Motor neuron (in vitro differentiated cells): ENCODE measurements at regions not wholly inside any gene's neighbourhood (a gene's known extent, or its start where the extent isn't known, plus 50 kb on each side); places are given as distances from the start of the nearest gene placed in this dataset.

Experiments
- ATAC-seq, 8 experiments: fragments of 200-7000 bp; cut with Tn5 transposase; replicated peaks in 6 of 8; 2 replicates each; pipeline ENCODE4 v1.8.0; 2021; ENCODE audit warnings: mild to moderate bottlenecking in 8 of 8, moderate library complexity in 8 of 8
- H3K27ac ChIP-seq, 2 donors: fragments of 250-450 bp; sonication (Bioruptor Pico); 2 replicates each; pipeline ENCODE4 v1.9.0; 2021; ENCODE audit warnings: antibody characterized with exemption in 2 of 2, mild to moderate bottlenecking in 2 of 2, moderate library complexity in 1 of 2
- H3K4me1 ChIP-seq, 2 donors: fragments of 250-450 bp; sonication (Bioruptor Pico); replicated peaks in 1 of 2; 2 replicates each; pipeline ENCODE4 v1.6.1; 2021; ENCODE audit warnings: antibody characterized with exemption in 2 of 2, mild to moderate bottlenecking in 2 of 2, moderate library complexity in 1 of 2
- H3K4me3 ChIP-seq, 5 donors: fragments of 250-450 bp; sonication (Bioruptor Pico); 2 replicates each; pipeline ENCODE4 v1.9.0; 2021; ENCODE audit warnings: antibody characterized with exemption in 5 of 5, mild to moderate bottlenecking in 5 of 5, moderate library complexity in 4 of 5
- WGBS, 10 experiments: fragments of 450-650 bp; shearing (Covaris generic); methylation state at CpG; one replicate each; pipeline ENCODE4 v1.0.0; 2022; 5-methylcytosine and 5-hydroxymethylcytosine counted together
- in situ Hi-C, 9 experiments: fragments of 400-800 bp; cut with MboI; loops; one replicate each; pipeline ENCODE4 v1.15.0; 2021; ENCODE audit warnings: low sequenced_read_pairs in 9 of 9, low pct_unique_long_range_greater_than_20kb in 2 of 9; ENCODE audit not compliant: unreplicated experiment in 9 of 9

DNA sequence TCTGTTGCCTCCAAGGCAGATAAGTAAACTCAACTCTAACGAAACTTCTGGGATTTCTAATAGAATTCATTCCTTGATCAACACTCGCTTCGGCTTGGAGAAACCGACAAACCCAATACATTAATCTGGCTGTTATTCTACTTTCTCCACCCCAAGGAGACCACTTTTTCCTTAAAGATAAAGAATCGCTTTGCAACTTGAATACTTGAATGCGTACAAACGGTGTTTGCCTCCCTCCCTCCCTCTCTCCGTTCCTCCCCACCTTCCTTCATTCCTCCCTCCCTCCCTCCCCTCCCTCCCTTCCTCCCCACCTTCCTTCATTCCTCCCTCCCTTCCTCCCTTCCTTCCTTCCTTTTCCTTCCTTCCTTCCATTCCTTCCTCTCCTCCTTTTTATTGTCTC, 432.6 kb downstream of the HAPSTR1 start:
- 0 to 93% (median 73%) methylated on average over 1 to 4 of the region's 8 CpGs; no CpG with 5 or more reads in 2 of the 10 experiments for WGBS, 10 experiments
- in situ Hi-C loops = loop anchor here in 1 of 9 experiments (25.0 kb wide), 1 partner anchor 88 kb away; no protein-coding TSS in a partner anchor
- Histone ChIP-seq H3K27ac (no peak overlapping the region), H3K4me3 (no peak overlapping the region), H3K4me1 (no peaks in the 10 kb centered on the region)
- ATAC-seq = no peak

GRCh38 chr16:9525037-9525436, 433.6 kb downstream of the HAPSTR1 start:
- in situ Hi-C loops = no loop called here
- Histone ChIP-seq H3K4me1 (no peaks in the 10 kb centered on the region), H3K27ac (no peak overlapping the region), H3K4me3 (no peak overlapping the region)
- 0 to 100% (median 59%) methylated on average over 1 to 4 of the region's 4 CpGs; no CpG with 5 or more reads in 2 of the 10 experiments for WGBS, 10 experiments
- ATAC-seq = no peak

GRCh38 chr16:9526791-9527190, 435.3 kb downstream of the HAPSTR1 start:
- 14 to 80% (median 53%) methylated on average over 1 to 4 of the region's 4 CpGs; no CpG with 5 or more reads in 1 of the 10 experiments for WGBS, 10 experiments
- H3K4me3 ChIP-seq = no peak overlapping the region
- no peak for ATAC-seq
- H3K27ac ChIP-seq = no peak overlapping the region
- no peaks in the 10 kb centered on the region for H3K4me1 ChIP-seq
- in situ Hi-C loops = no loop called here

- 0 to 67% (median 42%) methylated on average over 1 to 2 of the region's 2 CpGs; no CpG with 5 or more reads in 1 of the 10 experiments for WGBS, 10 experiments
- Histone ChIP-seq H3K4me3 (no peak overlapping the region), H3K4me1 (no peaks in the 10 kb centered on the region), H3K27ac (no peak overlapping the region)
- peak in 1 of 8 experiments; percentile 26 for ATAC-seq
- in situ Hi-C loops = no loop called here
Measured at GRCh38 chr16:9527976-9528375, 436.5 kb downstream of the HAPSTR1 start.

DNA sequence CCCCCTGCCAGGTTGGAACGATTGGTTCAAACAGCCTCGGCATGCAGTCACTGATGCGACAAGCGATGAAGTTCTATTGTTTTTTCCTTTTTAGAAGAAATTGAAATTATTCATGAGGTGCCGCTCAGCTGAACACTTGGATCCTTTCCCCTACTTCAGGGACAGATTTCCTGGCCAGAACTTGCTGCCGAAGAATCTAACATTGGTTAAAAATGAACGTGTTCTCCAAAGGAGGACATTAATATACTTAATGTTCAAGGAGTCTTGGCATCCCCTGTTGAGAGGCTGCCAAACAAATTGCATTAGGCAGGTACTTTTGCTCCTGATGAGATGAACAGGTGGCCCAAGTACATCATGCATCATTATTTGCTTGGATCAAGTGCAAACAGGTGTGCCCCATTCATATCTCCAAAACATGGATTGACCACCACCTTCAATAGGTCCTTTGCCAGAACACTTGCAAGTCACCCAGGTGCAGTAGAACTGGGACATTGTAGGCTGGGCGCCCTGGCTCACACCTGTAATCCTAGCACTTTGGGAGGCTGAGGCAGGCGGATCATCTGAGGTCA, 437.2 kb downstream of the HAPSTR1 start:
- ATAC-seq = no peak
- Histone ChIP-seq H3K27ac (no peak overlapping the region), H3K4me1 (no peaks in the 10 kb centered on the region), H3K4me3 (no peak overlapping the region)
- 20 to 100% (median 71%) methylated on average over 1 to 9 of the region's 9 CpGs; no CpG with 5 or more reads in 1 of the 10 experiments for whole genome bisulfite sequencing, 10 experiments
- in situ Hi-C loops = no loop called here

- in situ Hi-C loops = no loop called here
- no peak overlapping the region for H3K4me3 ChIP-seq
- WGBS, 10 experiments = 4 to 100% (median 81%) methylated on average over 1 to 3 of the region's 3 CpGs; no CpG with 5 or more reads in 2 of the 10 experiments
- H3K4me1 ChIP-seq = no peaks in the 10 kb centered on the region
- no peak overlapping the region for H3K27ac ChIP-seq
- no peak for ATAC-seq
Measured at GRCh38 chr16:9533042-9533441, 441.6 kb downstream of the HAPSTR1 start.

- 0 to 67% (median 34%) methylated on average over 1 to 3 of the region's 3 CpGs; no CpG with 5 or more reads in 2 of the 10 experiments for WGBS, 10 experiments
- in situ Hi-C loops = no loop called here
- no peak overlapping the region for H3K27ac ChIP-seq
- no peak overlapping the region for H3K4me3 ChIP-seq
- no peak for ATAC-seq
- no peaks in the 10 kb centered on the region for H3K4me1 ChIP-seq
Measured at GRCh38 chr16:9534759-9535158, 443.3 kb downstream of the HAPSTR1 start.

DNA sequence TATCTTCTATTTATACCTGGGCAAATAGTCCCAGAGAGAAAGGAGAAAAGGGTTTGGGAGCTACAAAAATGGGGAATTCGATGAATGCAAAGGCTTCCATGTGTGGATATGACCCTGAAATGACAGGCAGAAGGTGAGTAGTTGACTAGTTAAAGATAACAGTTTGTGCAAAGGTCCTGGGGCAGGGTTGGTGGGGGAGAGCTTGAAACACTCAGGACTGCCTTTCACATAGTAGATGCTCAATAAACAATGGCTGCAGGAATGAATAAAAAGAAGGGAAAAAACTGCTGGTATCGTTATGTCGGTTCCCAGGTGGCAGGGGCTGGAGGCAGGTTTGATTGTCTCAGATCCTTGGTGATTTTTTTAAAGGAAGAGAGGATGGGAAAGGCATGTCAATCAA, 445.5 kb downstream of the HAPSTR1 start:
- in situ Hi-C loops = no loop called here
- ATAC-seq = no peak
- H3K4me3 ChIP-seq = no peak overlapping the region
- no peak overlapping the region for H3K27ac ChIP-seq
- H3K4me1 ChIP-seq = no peaks in the 10 kb centered on the region
- WGBS, 10 experiments = 10 to 100% (median 100%) methylated on average over 1 to 3 of the region's 3 CpGs; no CpG with 5 or more reads in 1 of the 10 experiments

- no peak overlapping the region for H3K27ac ChIP-seq
- in situ Hi-C loops = no loop called here
- no peaks in the 10 kb centered on the region for H3K4me1 ChIP-seq
- WGBS, 10 experiments = 0 to 100% (median 83%) methylated on average over 1 of the region's 1 CpG; no CpG with 5 or more reads in 3 of the 10 experiments
- ATAC-seq = no peak
- H3K4me3 ChIP-seq = no peak overlapping the region
Measured at GRCh38 chr16:9539346-9539745, 447.9 kb downstream of the HAPSTR1 start.

GRCh38 chr16:9541723-9542122, 450.3 kb downstream of the HAPSTR1 start:
- 7 to 100% (median 66%) methylated on average over 1 to 5 of the region's 5 CpGs; no CpG with 5 or more reads in 1 of the 10 experiments for WGBS, 10 experiments
- ATAC-seq = no peak
- Histone ChIP-seq H3K4me3 (no peak overlapping the region), H3K4me1 (peaks cover 0 to 6% of the 10 kb centered on the region in 2 donors), H3K27ac (no peak overlapping the region)
- in situ Hi-C loops = no loop called here

- H3K27ac ChIP-seq = no peak overlapping the region
- no peak overlapping the region for H3K4me3 ChIP-seq
- in situ Hi-C loops = no loop called here
- WGBS, 10 experiments = 9 to 100% (median 74%) methylated on average over 1 to 6 of the region's 8 CpGs; no CpG with 5 or more reads in 1 of the 10 experiments
- ATAC-seq = peak in 1 of 8 experiments; percentile 23
- peaks cover 0 to 6% of the 10 kb centered on the region in 2 donors for H3K4me1 ChIP-seq
Measured at GRCh38 chr16:9542165-9542755, 450.8 kb downstream of the HAPSTR1 start.

DNA sequence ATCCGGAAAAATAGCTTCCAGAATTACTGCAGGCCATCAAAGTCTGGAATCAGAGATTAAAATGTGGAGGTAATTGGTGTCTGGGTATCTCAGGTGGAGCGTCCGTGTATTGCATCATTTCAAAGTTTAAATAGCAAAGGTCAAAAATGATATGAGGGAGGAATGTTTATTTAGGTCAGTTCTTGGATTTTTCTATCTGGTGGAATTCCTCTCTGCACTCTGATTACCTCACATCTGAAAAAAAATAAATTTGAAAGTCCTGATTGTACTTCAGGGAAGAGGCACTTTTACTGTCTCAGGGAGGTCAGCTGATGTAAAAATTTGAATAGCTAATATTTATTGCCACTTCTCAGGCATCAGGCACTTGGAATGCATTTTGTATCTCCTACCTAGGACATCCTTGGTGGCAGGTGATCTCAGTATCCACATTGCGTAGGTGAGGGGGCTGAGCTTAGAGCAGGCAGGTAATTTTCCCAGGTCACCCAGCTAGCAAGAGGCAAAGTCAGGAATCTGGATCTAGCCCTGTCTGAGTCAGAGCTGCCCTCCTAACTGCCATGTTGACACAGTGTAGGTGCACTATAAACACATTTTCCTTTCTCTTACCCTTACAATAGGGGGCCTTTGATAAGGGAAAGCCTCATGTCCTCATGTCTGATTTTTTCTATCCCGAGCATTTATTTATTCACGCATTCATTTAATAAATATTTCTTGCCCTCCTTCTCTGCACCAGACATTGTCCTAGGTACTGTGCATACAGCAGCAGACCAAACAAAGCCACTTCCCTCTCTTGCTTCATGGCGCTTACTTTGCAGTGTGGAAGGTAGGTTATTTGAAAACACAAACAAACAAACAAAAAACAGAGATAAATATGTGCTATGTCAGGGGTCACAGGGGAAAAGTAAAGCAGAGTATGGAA, 454.3 kb downstream of the HAPSTR1 start:
- peak in 1 of 8 experiments; percentile 62 for ATAC-seq
- H3K4me1 ChIP-seq = peaks cover 0 to 6% of the 10 kb centered on the region in 2 donors
- H3K4me3 ChIP-seq = no peak overlapping the region
- in situ Hi-C loops = no loop called here
- WGBS, 10 experiments = 11 to 99% (median 86%) methylated on average over 1 to 7 of the region's 7 CpGs
- H3K27ac ChIP-seq = no peak overlapping the region

GRCh38 chr16:9546438-9546786, 455.0 kb downstream of the HAPSTR1 start:
- no peak for ATAC-seq

More at GRCh38 chr16:9546438-9546786, 455.0 kb downstream of the HAPSTR1 start:
- H3K4me3 ChIP-seq = no peak overlapping the region
- peaks cover 0 to 6% of the 10 kb centered on the region in 2 donors for H3K4me1 ChIP-seq
- in situ Hi-C loops = no loop called here
- WGBS, 10 experiments = 0 to 100% (median 68%) methylated on average over 1 to 2 of the region's 2 CpGs; no CpG with 5 or more reads in 2 of the 10 experiments
- H3K27ac ChIP-seq = no peak overlapping the region
